GM12891 (cell line): ENCODE measurements at regions not wholly inside any gene's neighbourhood (a gene's known extent, or its start where the extent isn't known, plus 50 kb on each side); places are given as distances from the start of the nearest gene placed in this dataset.
"Not testable (repeated sequence)": the region's sequence is repeated elsewhere in the genome, so short reads cannot be mapped to it uniquely, and the experiment has no call there.

ENCODE experiments used
- POLR2A ChIP-seq: IDR thresholded peaks from 2 replicates; pipeline ENCODE4 v1.6.1; 2011; ENCODE audit warnings: low read depth, low read length, control low read depth
- SPI1 ChIP-seq: IDR thresholded peaks from 2 replicates; pipeline ENCODE4 v1.6.1; 2011; ENCODE audit warnings: low read depth, low read length, control low read depth

- TF ChIP-seq SPI1, POLR2A: not testable (repeated sequence)
Observed at GRCh38 chr10:45056806-45057205, 56.1 kb downstream of the ZNF22 start.
